ENCODE measurements at regions not wholly inside any gene's neighbourhood (a gene's known extent, or its start where the extent isn't known, plus 50 kb on each side); places are given as distances from the start of the nearest gene placed in this dataset.
"Not testable (repeated sequence)": the region's sequence is repeated elsewhere in the genome, so short reads cannot be mapped to it uniquely, and the experiment has no call there.

DNA sequence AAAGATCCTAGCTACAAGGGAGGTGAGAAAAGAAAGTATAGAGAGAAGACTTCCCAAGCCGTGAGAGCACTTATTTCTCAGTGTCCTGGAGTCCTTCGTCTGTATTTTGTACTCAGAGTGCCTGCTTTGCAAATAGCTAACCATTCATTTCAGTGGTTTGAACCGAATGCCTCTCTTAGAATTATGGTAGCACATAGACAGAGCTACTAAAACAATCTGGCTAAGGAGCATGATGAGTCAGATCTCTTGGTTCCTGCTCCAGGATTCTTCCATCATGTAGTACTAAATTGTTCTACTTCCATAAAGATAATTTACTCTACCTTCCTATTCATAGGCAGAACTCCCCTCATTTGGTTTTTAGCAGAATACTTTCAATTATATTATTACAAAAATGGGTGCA is 946.6 kb downstream of the STIM2 start:
- DNase-seq (ENCODE audit: low read depth in 4 of 4, low spot score in 3 of 4): no peak

DNA sequence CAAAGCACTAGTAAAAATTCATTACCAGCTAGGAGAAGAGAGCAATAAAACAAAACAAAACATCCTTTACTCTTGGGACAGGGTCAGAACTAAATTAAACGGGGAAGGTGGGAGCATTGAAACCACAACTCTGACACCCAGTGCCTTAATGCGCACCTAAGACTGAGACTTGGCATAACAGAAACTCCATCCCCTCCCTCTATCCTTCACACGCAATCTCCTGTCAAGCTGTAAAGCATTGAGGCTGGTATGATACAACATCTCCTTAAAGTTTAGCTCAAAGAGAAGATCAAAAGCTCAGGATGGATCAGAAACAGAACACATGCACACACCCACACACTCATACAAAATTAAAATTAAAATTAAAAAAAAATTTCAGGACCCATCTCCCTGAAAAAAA is 951.3 kb downstream of the STIM2 start:
- no peak for DNase-seq (ENCODE audit: low read depth in 4 of 4, low spot score in 3 of 4)

DNA sequence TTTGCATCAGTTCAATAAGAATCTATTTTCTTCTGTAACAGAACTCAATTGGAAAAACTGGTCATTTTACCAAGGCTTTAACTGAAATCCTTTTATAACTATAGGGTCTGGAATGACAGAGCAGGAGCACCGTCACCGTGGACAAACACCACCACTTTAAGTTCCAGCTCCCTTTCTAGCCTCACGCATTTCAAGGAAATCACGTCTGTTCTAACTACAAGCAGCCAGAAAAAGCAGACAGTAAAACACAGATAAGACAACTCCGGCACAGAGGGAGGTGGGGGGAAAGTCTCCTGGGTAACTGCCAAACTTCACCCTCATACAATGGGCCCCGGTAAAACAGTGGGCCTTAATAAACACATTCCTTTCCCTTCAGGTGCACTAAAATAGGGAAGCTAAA is 952.6 kb downstream of the STIM2 start:
- DNase-seq (ENCODE audit: low read depth in 4 of 4, low spot score in 3 of 4): not testable (repeated sequence)

DNA sequence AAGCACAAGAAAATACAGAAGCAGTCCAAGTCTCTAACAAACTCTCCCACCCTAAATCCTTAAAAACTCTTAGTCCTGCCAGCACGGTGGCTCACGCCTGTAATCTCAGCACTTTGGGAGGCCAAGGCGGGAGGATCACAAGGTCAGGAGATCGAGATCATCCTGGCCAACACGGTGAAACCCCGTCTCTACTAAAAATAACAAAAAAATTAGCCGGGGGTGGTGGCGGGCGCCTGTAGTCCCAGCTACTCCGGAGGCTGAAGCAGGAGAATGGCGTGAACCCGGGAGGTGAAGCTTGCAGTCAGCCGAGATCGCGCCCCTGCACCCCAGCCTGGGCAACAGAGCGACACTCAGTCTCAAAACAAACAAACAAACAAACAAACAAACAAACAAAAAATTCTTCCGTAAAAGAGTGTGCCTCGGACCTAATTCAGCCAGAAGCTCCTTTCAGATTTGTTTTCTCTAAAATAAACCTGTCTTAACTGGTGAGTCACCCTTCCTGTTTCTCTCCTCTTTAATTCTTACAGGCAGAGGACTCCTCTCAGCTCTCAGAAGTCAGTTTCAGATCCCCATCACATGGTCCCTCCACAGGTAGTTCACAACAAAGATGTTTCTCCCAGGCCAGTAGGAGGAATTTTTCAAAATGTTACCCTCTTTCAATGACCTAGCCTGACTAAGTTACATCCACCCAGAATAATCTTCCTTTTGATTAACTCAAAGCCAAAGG is 953.2 kb downstream of the STIM2 start:
- not testable (repeated sequence) for DNase-seq (ENCODE audit: low read depth in 4 of 4, low spot score in 3 of 4)

DNA sequence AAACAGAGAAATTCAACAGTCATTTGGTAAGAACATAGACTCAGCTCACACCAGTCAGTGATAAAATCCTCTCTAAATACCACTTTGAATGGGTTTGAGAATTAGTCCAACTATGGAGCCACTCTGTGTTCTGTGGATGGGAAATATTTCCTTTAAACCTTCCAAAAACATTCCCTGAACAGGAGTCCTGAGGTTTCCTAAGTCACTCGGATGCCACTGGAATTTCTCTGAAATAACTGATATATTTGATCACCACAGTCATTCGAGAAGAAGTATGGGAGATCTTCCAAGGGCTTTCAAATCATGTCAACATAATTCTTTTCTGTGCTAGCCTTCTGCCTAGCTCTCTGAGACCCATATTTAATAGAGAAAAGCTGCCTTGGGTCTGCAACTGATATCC is 958.6 kb downstream of the STIM2 start:
- no peak for DNase-seq (ENCODE audit: low read depth in 4 of 4, low spot score in 3 of 4)

DNA sequence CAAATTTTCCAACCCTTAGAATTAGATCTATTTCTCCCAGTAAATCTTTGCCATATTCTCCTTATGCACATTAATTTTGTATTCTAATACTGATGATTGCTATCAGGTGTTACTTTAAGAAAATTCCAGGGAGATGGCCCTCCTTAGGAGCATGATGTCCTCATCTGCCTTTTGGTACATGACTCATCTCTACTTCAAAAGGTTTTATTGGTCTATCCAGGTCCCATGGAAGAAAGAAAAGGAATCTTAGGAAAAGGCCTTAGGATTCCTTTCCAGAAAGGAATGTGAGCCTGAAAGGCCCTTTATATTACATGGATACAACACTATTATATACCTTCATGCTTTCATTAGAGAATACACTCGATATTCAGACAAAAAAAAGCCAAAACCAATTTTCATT is 968.2 kb downstream of the STIM2 start:
- DNase-seq (ENCODE audit: low read depth in 4 of 4, low spot score in 3 of 4): no peak

DNA sequence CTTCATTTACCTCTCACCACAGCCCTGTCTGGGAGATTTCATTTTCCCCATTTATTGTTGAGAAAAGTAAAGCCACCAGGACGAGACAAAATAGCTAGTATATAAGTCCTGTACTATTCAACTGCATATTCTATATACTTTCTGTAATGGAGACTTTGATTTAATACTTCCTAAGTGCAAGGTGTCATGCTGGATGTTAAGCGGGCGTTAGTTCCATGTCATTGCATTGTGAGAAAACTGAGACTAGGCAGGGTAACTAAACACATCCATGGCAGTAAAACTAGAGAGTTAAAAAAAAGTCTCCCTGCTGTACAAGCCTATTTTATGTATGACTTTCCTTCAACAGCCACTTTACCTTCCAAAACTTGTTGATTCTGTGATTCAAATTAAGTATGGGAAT is 969.6 kb downstream of the STIM2 start:
- DNase-seq (ENCODE audit: low read depth in 4 of 4, low spot score in 3 of 4): peak in 1 of 4 donors; percentile 21

DNA sequence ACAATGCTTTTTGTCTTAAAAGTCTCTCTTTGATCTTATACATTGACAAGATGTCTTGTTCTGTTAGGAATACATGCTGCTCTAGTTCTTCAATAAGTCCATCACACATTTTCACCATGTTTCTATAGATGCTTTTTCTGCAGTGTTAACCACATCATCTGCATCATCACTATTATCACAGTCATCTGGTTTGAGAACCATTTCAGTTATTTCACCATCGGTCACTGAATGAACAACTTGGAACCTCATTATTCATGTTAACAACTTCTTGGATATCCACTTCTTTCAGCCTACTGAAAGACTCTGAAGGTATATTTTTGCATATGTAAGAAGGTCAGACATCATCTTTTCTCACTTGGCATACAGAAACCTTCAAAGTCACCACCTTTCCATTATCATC is 975.2 kb downstream of the STIM2 start:
- DNase-seq (ENCODE audit: low read depth in 4 of 4, low spot score in 3 of 4): no peak

DNA sequence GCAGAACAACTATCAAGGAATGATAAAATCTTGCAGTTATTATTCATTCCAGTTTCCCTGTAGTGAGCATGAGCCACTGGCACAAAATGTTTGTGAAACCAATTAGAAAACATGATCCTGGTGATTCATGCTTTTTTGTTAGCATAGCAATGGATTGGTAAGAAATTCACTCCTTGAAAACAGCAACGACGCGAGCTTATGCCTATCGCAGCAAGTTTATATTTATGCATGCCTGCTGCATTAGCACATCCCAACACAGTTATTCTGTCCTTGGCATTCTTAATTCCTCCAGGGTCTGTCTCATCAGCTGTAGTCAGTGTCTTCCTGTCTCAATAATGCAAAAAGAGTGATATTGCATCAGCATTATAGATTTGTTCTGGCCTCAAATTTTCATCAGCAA is 975.9 kb downstream of the STIM2 start:
- no peak for DNase-seq (ENCODE audit: low read depth in 4 of 4, low spot score in 3 of 4)

DNA sequence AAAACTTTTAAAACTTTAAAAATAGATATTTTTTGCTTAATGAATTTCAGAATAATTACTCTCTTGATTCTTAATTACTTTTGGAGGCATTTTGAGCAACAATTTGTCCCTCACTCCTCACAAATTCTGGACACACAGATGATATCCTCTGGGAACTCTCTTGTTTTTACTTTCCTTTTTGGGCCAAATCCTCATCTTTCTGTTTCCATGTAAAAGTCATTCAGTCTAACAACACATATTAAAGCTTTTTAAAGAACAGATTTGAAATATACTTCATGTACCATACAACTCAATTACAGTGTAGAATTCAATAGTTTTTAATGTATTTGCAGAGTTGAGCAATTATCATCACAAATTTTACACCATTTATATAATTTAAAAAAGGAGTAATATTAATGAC is 983.1 kb downstream of the STIM2 start:
- DNase-seq (ENCODE audit: low read depth in 4 of 4, low spot score in 3 of 4): no peak

DNA sequence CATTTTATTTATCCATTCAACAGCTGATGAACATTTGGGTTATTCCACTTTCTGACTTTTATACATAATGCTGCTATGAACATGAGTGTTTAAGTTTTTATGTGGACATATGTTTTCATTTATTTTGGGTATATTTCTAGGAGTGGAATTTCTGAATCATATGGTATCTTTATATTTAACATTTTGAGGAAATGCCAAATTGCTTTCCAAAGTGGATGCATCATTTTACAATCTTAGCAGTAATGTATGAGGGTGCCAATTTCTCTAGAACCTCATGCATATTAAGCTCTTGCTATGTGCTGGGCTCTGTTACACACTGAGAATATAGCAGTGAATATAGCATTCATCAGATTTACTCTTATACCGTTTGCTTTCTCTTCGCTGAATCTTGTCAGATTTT is 983.7 kb downstream of the STIM2 start:
- DNase-seq (ENCODE audit: low read depth in 4 of 4, low spot score in 3 of 4): no peak

DNA sequence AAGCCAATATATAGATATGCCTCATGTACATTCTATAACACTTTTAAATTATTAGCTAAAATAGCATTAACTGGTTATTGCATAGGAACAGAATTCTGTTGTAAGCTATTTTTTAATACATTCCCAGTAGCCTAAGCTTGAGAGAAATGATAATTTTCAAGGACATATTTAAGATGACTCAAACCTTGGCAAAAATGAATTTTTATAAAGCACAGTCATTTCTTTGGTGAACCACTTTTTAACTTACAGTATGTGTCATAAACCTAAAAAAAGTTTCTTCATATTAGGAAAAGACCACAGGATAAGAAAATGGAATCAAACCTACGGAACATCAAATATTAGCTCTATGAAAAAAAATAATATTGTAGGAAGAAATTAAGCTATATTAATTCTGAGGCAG is 986.3 kb downstream of the STIM2 start:
- DNase-seq (ENCODE audit: low read depth in 4 of 4, low spot score in 3 of 4): no peak

DNA sequence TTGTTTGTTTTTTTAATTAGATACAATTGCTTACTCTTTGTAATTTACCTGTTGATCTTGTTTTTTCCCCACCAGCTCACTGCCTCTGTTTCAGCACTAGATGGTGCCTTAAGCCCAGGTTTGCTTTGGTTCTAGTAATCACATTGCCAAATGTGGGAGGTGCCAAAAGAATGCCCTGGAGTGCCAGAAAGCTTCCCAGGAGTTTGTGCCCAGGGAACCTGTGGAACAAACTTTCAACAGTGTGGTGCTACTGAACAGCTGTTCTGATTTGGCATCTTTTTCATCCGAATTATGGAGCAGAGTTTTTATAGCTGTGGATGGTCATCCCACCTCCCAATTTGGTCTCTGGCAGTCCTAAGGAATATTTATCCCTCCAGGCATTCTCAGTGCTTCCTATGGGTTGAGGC is 1000.7 kb downstream of the STIM2 start:
- peak in 2 of 4 donors; percentile 6 to 9 for DNase-seq (ENCODE audit: low read depth in 4 of 4, low spot score in 3 of 4)

DNA sequence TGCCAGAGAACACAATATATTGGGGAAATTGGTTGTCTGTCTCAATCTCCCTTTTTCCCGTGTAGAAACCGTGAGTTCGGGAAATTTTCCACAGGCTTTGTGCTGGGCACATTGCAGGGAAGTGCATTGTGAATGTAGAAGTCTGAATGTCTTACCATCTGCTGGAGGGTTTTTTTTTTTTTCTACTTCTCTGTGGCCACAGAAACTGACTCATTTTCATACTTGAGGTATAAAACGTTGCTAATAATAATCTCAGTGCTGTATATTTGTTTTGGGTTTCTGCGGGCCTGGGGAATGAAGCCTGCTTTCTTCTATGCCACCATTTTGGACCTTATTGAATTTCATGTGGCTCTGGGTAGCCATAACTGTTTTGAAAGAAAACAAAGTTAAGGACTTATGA is 1001.2 kb downstream of the STIM2 start:
- no peak for DNase-seq (ENCODE audit: low read depth in 4 of 4, low spot score in 3 of 4)

DNA sequence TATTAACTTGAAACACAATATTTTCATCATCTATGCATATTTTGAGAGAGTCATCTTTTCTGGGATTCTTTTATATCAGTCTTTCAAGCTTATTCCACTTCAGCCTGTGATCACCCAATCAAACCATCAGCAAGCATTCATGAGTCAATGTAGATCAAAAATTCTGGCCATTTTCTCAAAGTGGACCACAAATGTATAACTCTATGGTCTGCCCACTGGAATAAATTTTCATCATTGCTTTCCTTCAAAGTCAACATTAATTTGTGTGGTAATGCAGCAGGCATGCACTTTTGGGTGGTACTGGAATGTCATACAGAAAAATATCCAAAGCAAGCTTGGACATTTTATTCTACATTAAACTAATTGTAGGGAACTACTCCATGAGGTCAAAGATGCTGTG is 1013.0 kb downstream of the STIM2 start:
- DNase-seq (ENCODE audit: low read depth in 4 of 4, low spot score in 3 of 4): no peak

DNA sequence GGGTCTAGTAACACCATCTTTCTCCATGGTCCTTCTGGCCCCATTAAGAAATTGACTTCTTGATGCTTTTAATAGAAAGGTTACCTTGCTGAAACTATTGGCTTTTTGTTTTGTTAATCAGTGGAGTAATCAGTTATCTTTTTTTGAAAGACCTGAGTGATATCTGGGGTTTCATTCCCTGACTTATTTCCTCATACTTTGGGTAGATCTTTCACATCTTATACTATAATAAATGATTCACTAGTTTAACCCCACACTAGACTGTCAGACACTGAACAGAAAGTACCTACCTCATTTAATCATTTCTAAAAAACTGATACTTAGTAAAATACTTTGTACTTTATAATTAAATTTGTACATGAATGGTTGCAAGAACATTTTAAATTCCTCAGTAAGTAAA is 1021.1 kb downstream of the STIM2 start:
- DNase-seq (ENCODE audit: low read depth in 4 of 4, low spot score in 3 of 4): no peak

DNA sequence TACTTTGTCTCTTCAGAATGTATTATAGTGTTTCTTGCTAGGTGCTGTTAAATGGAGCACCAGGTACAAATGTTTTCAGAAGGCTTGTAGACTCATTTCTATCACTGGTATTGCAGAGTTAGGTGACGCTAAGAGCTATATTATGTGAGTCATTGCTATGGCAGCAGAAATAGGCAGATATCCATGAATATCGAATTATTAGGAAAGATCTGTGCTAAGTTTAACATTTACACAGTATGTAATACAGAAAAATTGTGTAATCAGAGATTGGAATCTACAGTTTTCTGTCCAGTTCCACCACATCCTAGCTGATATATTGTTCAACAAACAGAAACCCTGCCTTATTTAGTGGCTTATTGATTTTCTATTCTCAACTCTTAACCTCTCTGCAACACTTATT is 1025.5 kb downstream of the STIM2 start:
- no peak for DNase-seq (ENCODE audit: low read depth in 4 of 4, low spot score in 3 of 4)

DNA sequence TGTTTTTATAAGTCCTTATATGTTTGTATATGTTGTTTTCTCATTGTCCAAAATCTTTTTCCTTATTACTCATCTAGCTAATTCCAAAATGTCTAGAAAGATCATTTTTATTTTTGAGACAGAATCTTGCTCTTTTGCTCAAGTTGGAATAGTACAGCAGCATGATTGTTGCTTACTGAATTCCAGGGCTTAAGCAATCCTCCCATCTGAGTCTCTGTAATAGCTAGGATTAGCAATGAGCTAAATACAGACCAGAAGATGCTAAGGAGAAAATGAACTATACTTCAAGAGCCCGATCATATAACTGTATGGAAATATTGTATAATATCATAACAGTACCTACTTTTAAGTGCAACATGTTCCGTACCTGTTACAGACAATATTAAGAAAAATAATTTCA is 1027.0 kb downstream of the STIM2 start:
- DNase-seq (ENCODE audit: low read depth in 4 of 4, low spot score in 3 of 4): no peak

DNA sequence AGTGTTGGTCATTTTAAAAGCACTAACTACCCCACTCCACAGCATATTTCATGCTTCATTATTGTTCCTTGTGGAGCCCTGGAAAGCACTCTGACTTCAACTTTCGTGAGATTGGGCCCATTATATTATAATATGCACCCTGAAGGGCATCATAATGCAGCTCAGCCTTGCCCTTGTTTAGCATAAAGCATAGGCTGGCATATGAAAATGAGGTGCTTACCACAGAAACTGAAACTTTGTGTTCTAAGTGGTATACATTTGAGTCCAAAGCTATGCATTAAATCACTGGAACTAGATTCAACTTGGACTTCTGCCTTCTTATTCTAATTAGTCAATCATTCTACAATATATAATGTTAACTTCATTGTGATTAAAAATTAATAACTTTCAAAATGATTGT is 1027.9 kb downstream of the STIM2 start:
- no peak for DNase-seq (ENCODE audit: low read depth in 4 of 4, low spot score in 3 of 4)

DNA sequence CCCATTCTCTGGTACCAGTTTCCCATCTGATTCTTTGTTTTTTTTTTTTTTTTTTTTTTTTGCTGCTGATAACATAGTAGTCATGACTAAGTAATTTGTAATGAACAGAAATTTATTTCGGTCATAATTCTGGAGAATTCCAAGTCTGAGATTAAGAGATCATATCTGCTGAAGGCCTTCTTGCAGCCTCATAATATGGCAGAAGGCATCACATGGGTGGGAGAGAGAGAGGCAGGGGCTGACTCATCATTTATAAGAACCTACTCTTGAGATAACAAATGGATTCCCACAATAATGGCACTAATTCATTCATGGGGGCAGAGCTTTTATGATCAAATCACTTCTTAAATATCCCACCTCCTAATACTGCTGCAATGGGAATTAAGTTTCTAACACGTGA is 1034.3 kb downstream of the STIM2 start:
- DNase-seq (ENCODE audit: low read depth in 4 of 4, low spot score in 3 of 4): no peak

DNA sequence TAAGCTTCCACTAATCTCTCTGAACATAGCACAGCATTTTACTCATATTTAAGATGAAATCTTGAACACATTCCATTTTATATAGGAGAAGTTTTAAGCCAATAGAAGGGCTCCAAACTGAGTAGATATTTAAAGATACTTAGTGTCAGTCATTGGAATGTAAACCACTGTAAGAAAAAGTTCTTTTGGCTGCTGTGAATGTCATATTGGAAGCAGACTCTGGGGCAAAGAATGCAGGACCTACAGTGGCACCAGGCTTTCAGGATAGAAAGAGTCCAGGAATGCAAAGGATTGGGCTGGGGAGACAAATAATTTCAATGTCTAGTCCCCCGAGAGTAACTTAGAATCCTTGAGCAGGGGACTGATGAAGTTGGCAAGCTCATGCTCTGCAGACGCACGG is 1047.7 kb downstream of the STIM2 start:
- no peak for DNase-seq (ENCODE audit: low read depth in 4 of 4, low spot score in 3 of 4)

DNA sequence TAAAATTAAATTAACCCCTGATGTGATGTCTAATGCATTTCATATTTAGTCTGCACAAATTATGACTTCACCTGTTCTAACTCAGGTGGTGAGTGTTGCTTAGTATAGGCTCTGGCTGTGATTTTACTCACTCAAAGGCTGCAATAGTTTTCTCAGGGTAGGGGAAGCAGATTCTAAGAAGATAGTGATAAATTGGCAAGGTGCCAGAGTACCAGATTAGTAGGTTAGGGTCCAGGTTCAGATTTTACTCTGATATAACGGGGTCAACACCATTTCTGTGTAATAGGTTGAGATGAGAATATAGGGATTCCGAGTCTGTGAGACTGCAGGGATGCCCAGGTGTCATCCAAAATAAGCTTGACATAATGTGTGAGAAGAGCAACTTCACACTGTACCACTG is 1049.6 kb downstream of the STIM2 start:
- DNase-seq (ENCODE audit: low read depth in 4 of 4, low spot score in 3 of 4): no peak

DNA sequence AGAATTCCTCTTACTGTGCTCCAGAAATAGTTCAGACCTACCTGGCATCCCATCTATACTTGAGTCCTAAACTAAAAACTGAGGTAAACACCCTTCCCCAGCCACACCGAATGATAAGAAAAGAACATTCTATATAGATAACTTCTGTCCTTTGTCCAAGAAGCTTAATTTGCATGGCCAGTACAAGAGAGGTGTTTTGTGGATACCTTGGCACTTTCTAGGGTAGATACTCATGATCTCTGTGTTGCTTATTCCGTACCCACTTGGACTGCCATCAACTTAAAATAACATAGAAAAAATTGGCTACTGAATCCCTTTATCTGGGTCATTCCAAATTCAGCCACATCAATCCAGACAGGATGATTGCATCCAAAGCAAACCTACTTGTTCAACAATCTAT is 1050.4 kb downstream of the STIM2 start:
- DNase-seq (ENCODE audit: low read depth in 4 of 4, low spot score in 3 of 4): no peak
